ENCODE measurements at regions not wholly inside any gene's neighbourhood (a gene's known extent, or its start where the extent isn't known, plus 50 kb on each side); places are given as distances from the start of the nearest gene placed in this dataset.

DNA sequence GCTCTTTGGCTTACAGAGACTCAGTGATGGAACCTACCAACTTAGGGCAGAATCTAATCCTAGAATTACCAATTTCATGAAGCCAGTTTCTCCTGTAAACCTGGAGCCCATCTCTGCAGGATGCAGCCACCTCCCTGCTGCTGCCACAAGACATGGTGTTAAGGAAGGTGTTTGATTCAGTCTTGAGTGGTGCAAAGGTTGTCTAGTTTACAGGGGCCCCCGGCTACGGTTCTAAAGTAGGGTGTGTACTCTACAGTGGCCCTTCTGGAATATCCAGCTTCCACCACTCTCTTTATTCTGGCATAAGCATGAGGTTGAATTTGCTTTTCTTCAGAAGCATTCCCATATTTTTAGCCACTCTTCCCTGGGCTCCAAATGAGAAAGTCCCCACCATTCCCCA, 154.1 kb upstream of the GRIP1 start:
- no peak overlapping the region for H3K27ac ChIP-seq (ENCODE audit: low read length)
- H3K9me3 ChIP-seq (ENCODE audit: low read length), result no peaks in the 10 kb centered on the region
- H3K9ac ChIP-seq (ENCODE audit: low read length), result no peak overlapping the region
- H2AFZ ChIP-seq (ENCODE audit: low read depth, low read length), result no peak overlapping the region
- TF ChIP-seq RAD21 (conservative IDR thresholded peaks at IDR 0.05) (no peak), SMC3 (conservative IDR thresholded peaks at IDR 0.05; ENCODE audit: poor library complexity) (no peak), TAF1 (IDR thresholded peaks at IDR 0.05; ENCODE audit: low read depth) (no peak), POLR2AphosphoS5 (IDR thresholded peaks at IDR 0.05) (no peak)
- no peaks in the 10 kb centered on the region for H3K9me2 ChIP-seq (ENCODE audit: insufficient read depth, low read length)
- H3F3A ChIP-seq (ENCODE audit: insufficient read depth, low read length, poor library complexity, severe bottlenecking), result no peaks in the 10 kb centered on the region
- H3K4me2 ChIP-seq (ENCODE audit: low read length), result no peak overlapping the region
- no peak overlapping the region for H3K4me3 ChIP-seq (ENCODE audit: low read length)
- H3K36me3 ChIP-seq (ENCODE audit: insufficient read depth, low read length), result no peaks in the 10 kb centered on the region
- H4K20me1 ChIP-seq (ENCODE audit: insufficient read depth), result no peaks in the 10 kb centered on the region
- H3K79me2 ChIP-seq (replicated peaks; ENCODE audit: insufficient read depth, low read length), result no peaks in the 10 kb centered on the region
- H3K27me3 ChIP-seq (ENCODE audit: insufficient read depth, low read depth, low read length), result no peaks in the 10 kb centered on the region

DNA sequence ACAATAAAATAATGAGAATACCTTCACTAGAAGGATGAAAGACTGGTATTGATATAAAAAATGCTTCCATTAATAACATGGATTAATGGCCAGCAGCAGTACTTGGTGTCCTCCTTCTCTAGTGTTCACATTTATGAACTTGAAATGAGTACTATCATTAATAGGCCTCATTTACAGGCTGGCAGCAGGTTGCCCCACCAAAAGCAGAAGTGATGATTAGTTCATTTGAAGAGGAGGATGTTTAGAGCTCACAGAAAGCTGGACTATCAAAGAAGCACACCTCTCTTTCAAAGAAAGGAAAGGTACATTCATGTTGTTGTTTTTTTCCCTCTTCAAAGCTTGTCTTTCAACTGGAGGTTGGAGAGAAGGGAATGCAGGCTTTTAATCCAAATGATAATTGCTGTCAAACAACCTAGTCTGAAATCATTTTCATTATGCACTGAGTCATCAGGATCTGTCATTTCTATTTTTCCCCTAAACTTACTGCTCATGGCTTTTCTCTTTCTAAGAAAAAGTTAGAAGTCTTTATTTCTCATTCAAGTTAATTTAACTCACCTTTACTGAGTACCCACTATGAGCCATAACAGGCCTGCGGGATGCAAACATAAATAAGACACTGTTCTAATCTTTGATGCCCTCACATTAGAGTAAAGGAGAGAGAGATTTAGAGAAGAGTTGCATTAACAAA, 157.9 kb upstream of the GRIP1 start:
- TF ChIP-seq, protein P1, sequence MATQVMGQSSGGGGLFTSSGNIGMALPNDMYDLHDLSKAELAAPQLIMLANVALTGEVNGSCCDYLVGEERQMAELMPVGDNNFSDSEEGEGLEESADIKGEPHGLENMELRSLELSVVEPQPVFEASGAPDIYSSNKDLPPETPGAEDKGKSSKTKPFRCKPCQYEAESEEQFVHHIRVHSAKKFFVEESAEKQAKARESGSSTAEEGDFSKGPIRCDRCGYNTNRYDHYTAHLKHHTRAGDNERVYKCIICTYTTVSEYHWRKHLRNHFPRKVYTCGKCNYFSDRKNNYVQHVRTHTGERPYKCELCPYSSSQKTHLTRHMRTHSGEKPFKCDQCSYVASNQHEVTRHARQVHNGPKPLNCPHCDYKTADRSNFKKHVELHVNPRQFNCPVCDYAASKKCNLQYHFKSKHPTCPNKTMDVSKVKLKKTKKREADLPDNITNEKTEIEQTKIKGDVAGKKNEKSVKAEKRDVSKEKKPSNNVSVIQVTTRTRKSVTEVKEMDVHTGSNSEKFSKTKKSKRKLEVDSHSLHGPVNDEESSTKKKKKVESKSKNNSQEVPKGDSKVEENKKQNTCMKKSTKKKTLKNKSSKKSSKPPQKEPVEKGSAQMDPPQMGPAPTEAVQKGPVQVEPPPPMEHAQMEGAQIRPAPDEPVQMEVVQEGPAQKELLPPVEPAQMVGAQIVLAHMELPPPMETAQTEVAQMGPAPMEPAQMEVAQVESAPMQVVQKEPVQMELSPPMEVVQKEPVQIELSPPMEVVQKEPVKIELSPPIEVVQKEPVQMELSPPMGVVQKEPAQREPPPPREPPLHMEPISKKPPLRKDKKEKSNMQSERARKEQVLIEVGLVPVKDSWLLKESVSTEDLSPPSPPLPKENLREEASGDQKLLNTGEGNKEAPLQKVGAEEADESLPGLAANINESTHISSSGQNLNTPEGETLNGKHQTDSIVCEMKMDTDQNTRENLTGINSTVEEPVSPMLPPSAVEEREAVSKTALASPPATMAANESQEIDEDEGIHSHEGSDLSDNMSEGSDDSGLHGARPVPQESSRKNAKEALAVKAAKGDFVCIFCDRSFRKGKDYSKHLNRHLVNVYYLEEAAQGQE (IDR thresholded peaks at IDR 0.05; ENCODE audit: borderline replicate concordance), result no peak
- TF ChIP-seq SMC3 (conservative IDR thresholded peaks at IDR 0.05; ENCODE audit: poor library complexity), result no peak
- TF ChIP-seq, protein P2, sequence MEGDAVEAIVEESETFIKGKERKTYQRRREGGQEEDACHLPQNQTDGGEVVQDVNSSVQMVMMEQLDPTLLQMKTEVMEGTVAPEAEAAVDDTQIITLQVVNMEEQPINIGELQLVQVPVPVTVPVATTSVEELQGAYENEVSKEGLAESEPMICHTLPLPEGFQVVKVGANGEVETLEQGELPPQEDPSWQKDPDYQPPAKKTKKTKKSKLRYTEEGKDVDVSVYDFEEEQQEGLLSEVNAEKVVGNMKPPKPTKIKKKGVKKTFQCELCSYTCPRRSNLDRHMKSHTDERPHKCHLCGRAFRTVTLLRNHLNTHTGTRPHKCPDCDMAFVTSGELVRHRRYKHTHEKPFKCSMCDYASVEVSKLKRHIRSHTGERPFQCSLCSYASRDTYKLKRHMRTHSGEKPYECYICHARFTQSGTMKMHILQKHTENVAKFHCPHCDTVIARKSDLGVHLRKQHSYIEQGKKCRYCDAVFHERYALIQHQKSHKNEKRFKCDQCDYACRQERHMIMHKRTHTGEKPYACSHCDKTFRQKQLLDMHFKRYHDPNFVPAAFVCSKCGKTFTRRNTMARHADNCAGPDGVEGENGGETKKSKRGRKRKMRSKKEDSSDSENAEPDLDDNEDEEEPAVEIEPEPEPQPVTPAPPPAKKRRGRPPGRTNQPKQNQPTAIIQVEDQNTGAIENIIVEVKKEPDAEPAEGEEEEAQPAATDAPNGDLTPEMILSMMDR (IDR thresholded peaks at IDR 0.05; ENCODE audit: poor library complexity, severe bottlenecking), result no peak
- TF ChIP-seq POLR2AphosphoS5 (IDR thresholded peaks at IDR 0.05), result no peak
- no peak for TF ChIP-seq EP300 (conservative IDR thresholded peaks at IDR 0.05; ENCODE audit: poor library complexity, severe bottlenecking)
- TF ChIP-seq MXI1 (conservative IDR thresholded peaks at IDR 0.05; ENCODE audit: poor library complexity, severe bottlenecking), result no peak
- no peak for TF ChIP-seq RAD21 (conservative IDR thresholded peaks at IDR 0.05)
- TF ChIP-seq EZH2 (IDR thresholded peaks at IDR 0.05; ENCODE audit: borderline replicate concordance, insufficient read depth, low read length, poor library complexity, severe bottlenecking), result no peak
- TF ChIP-seq TAF1 (IDR thresholded peaks at IDR 0.05; ENCODE audit: low read depth), result no peak
- H3F3A ChIP-seq (ENCODE audit: insufficient read depth, low read length, poor library complexity, severe bottlenecking), result no peaks in the 10 kb centered on the region
- H3K9me2 ChIP-seq (ENCODE audit: insufficient read depth, low read length), result no peaks in the 10 kb centered on the region
- H4K20me1 ChIP-seq (ENCODE audit: insufficient read depth), result no peaks in the 10 kb centered on the region
- H3K4me2 ChIP-seq (ENCODE audit: low read length), result no peak overlapping the region
- no peaks in the 10 kb centered on the region for H3K9me3 ChIP-seq (ENCODE audit: low read length)
- no peak overlapping the region for H3K9ac ChIP-seq (ENCODE audit: low read length)
- no peak overlapping the region for H3K4me3 ChIP-seq (ENCODE audit: low read length)
- H3K27me3 ChIP-seq (ENCODE audit: insufficient read depth, low read depth, low read length), result no peaks in the 10 kb centered on the region
- no peaks in the 10 kb centered on the region for H3K36me3 ChIP-seq (ENCODE audit: insufficient read depth, low read length)
- no peak overlapping the region for H3K27ac ChIP-seq (ENCODE audit: low read length)
- no peak overlapping the region for H2AFZ ChIP-seq (ENCODE audit: low read depth, low read length)
- no peaks in the 10 kb centered on the region for H3K79me2 ChIP-seq (replicated peaks; ENCODE audit: insufficient read depth, low read length)
